ENCODE measurements at regions not wholly inside any gene's neighbourhood (a gene's known extent, or its start where the extent isn't known, plus 50 kb on each side); places are given as distances from the start of the nearest gene placed in this dataset.

DNA sequence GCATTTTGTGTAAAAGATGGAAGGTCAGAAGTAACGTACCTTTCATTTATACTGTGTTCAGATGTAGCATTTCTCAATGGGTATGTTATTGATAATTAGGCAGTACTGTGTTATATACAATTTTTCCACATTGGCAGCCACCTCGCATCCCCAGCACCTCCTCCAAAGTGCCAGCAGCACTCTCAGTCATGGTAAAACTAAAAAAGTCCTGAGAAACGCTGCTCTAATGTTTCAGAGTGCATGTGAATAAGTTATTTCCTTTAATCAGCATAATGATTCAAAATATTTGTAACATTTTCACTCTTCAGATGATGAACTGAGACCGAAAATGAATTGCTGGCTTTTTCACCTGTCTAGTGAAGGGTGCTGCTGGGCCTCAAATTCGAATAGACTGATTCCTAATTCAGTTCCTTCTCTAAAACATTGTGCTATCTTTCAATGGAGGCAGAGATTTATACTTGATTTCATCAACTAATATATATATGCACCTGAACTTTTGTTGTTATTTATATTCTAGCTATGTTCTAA lies 79.9 kb upstream of the ANKRD55 start (continued):
- TF ChIP-seq MLLT1 (IDR thresholded peaks at IDR 0.05) (no peak), HIVEP1 (CRISPR knock-in tag; IDR thresholded peaks at IDR 0.05) (no peak), ZNF696 (CRISPR knock-in tag; conservative IDR thresholded peaks at IDR 0.05) (no peak)
- TF ChIP-seq, protein P1, sequence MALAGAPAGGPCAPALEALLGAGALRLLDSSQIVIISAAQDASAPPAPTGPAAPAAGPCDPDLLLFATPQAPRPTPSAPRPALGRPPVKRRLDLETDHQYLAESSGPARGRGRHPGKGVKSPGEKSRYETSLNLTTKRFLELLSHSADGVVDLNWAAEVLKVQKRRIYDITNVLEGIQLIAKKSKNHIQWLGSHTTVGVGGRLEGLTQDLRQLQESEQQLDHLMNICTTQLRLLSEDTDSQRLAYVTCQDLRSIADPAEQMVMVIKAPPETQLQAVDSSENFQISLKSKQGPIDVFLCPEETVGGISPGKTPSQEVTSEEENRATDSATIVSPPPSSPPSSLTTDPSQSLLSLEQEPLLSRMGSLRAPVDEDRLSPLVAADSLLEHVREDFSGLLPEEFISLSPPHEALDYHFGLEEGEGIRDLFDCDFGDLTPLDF (CRISPR knock-in tag; IDR thresholded peaks at IDR 0.05) = no peak

DNA sequence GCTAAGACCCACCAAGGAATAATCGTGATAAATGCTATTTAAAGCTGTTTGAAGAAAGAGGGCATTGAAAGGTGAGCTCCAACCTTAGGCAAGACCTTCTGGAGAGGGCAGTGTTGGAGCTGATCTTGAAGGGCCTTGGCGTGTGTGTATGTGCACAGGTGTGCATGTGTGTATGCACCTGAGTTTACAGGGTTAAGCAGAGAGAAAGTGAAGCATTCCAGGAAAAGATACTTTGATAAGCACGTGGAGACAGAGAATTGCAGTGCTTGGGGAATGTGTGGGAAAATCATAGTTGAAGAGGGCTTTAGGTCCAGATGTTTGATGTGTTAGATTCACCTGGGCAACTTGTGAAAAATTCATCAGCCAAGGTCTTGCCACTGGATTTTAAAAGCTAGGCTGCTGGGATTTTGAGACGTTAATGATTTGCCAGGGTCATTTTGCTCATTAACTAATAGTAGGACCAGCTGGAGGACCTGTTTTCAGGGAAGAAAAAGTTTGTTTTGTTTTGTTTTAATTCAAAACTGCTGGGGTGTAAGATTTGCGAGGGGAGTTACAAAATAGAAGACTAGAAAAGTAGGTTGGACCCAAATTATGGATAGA lies 78.3 kb upstream of the ANKRD55 start:
- BruUV-seq (replicated peaks) = no TSS peak
- Histone ChIP-seq H3K9me1 (ENCODE audit: control insufficient read depth, insufficient read depth, low read length) (no peaks in the 10 kb centered on the region), H3K27me3 (ENCODE audit: control insufficient read depth in 2 of 2, insufficient read depth in 2 of 2, low read length in 2 of 2) (no peaks in the 10 kb centered on the region; a peak in 1 of 5 replicates), H3K27ac (ENCODE audit: extremely low read depth, low read depth, low read length) (no peak overlapping the region; the same call in 2 of the 3 replicates), H3K36me3 (ENCODE audit: control insufficient read depth, insufficient read depth, low read length) (no peaks in the 10 kb centered on the region), H4K20me1 (replicated peaks; ENCODE audit: control insufficient read depth, insufficient read depth, low read length) (no peaks in the 10 kb centered on the region), H2AFZ (ENCODE audit: low read depth, low read length) (no peak overlapping the region), H3K79me2 (ENCODE audit: control insufficient read depth, insufficient read depth, low read length) (no peaks in the 10 kb centered on the region), H3K9ac (ENCODE audit: insufficient read depth in 1 of 2, low read depth in 2 of 2, low read length in 2 of 2) (no peak overlapping the region), H3K4me3 (no peak overlapping the region), H3K9me3 (replicated peaks; ENCODE audit: control insufficient read depth, insufficient read depth, low read depth, low read length) (peaks cover 3% of the 10 kb centered on the region; the same call in 1 of the 2 replicates), H3K4me1 (replicated peaks in 1 of 2; ENCODE audit: control insufficient read depth in 2 of 2, insufficient read depth in 2 of 2, low read length in 2 of 2) (peaks cover 5 to 30% of the 10 kb centered on the region in 2 experiments), H3K4me2 (ENCODE audit: insufficient read depth, low read length) (peak overlapping the region; percentile 40; the same call in 1 of the 2 replicates)
- no peak for DNase-seq (ENCODE audit: extremely low read depth in 1 of 4, low spot score in 3 of 4)
- FAIRE-seq = no peak
- ATAC-seq = no peak
- in situ Hi-C loops (cut with MboI) (no loop called here), intact Hi-C loops (cut with micrococcal nuclease) (loop anchor here (10.0 kb wide), 1 partner anchor 143 kb away; no protein-coding TSS in a partner anchor)
- TF ChIP-seq, protein P2, sequence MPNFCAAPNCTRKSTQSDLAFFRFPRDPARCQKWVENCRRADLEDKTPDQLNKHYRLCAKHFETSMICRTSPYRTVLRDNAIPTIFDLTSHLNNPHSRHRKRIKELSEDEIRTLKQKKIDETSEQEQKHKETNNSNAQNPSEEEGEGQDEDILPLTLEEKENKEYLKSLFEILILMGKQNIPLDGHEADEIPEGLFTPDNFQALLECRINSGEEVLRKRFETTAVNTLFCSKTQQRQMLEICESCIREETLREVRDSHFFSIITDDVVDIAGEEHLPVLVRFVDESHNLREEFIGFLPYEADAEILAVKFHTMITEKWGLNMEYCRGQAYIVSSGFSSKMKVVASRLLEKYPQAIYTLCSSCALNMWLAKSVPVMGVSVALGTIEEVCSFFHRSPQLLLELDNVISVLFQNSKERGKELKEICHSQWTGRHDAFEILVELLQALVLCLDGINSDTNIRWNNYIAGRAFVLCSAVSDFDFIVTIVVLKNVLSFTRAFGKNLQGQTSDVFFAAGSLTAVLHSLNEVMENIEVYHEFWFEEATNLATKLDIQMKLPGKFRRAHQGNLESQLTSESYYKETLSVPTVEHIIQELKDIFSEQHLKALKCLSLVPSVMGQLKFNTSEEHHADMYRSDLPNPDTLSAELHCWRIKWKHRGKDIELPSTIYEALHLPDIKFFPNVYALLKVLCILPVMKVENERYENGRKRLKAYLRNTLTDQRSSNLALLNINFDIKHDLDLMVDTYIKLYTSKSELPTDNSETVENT (CRISPR knock-in tag; IDR thresholded peaks at IDR 0.05) = no peak
- TF ChIP-seq L3MBTL2 (IDR thresholded peaks at IDR 0.05) = 0 out of 2 replicates have a peak, but pooled peaks have one; percentile 22
- ChIA-PET CTCF (ENCODE audit: low intra/inter-chr PET ratio) (no interaction called here), POLR2A (interaction anchor here (0.7 to 1.6 kb wide), 2 partner anchors 23 to 32 kb away, joined by 3 read pairs; no protein-coding TSS in a partner anchor)
- WGBS (ENCODE audit: insufficient coverage, low coverage, missing lambda C conversion rate) = 18% methylated on average over 5 of the region's 5 CpGs

Data from K562 (cell line).